Esophagus muscularis mucosa (tissue), 4 donors: ENCODE measurements at regions not wholly inside any gene's neighbourhood (a gene's known extent, or its start where the extent isn't known, plus 50 kb on each side); places are given as distances from the start of the nearest gene placed in this dataset.

ENCODE experiments used
- DNase-seq: peaks from one replicate; pipeline ENCODE4 v3.0.0-alpha.2; 2017; ENCODE audit errors: extremely low spot score
- H3K27ac ChIP-seq, 4 donors: fragments of 200-600 bp; sonication (generic); replicated peaks in 1 of 4; 1 replicate in 3 of 4; 2 replicates in 1 of 4; pipeline ENCODE4 v1.5.1; 2016 to 2019; ENCODE audit warnings: mild to moderate bottlenecking in 1 of 4
- H3K27me3 ChIP-seq, 4 donors: fragments of 200-600 bp; sonication (generic); one replicate each; pipeline versions ENCODE4 v1.5.1 to v1.6.0; 2016 to 2019
- H3K36me3 ChIP-seq, 4 donors: fragments of 200-600 bp; sonication (generic); one replicate each; pipeline ENCODE4 v1.5.1; 2016 to 2019
- H3K4me1 ChIP-seq, 4 donors: fragments of 200-600 bp; sonication (generic); one replicate each; pipeline ENCODE4 v1.5.1; 2016 to 2019
- H3K4me3 ChIP-seq, 4 donors: fragments of 200-600 bp; sonication (generic); 1 replicate in 2 of 4; 2 replicates in 2 of 4; pipeline ENCODE4 v1.5.1; 2016 to 2019; ENCODE audit warnings: mild to moderate bottlenecking in 4 of 4, moderate library complexity in 1 of 4
- H3K9me3 ChIP-seq, 4 donors: fragments of 200-600 bp; sonication (generic); 1 replicate in 3 of 4; 2 replicates in 1 of 4; pipeline ENCODE4 v1.5.1; 2016 to 2019
- EP300 ChIP-seq: sonication (generic); formaldehyde crosslinking; IDR thresholded peaks from one replicate; pipeline ENCODE4 v1.6.1; 2017; ENCODE audit warnings: antibody characterized with exemption
- POLR2A ChIP-seq: fragments of 450-650 bp; IDR thresholded peaks from one replicate; pipeline ENCODE4 v1.6.1; 2017; ENCODE audit warnings: antibody characterized with exemption, moderate library complexity, mild to moderate bottlenecking, low read depth
- POLR2AphosphoS5 ChIP-seq, 2 donors: sonication (generic); formaldehyde crosslinking; IDR thresholded peaks; one replicate each; pipeline ENCODE4 v1.6.1; 2017; ENCODE audit warnings: antibody characterized with exemption in 2 of 2
- WGBS: methylation state at CpG from one replicate; pipeline ENCODE4 v1.1.5; 2018; 5-methylcytosine and 5-hydroxymethylcytosine counted together
- intact Hi-C: fragments of 100-400 bp; cut with DNase I; formaldehyde crosslinking; loops from one replicate; pipeline ENCODE4 v1.15.1; 2023
- small RNA-seq, 3 donors: library from RNA; depleted of rRNA; stranded (forward); fragments of <200 nt; gene quantifications; one replicate each; pipeline ENCODE3, GENCODE V24; 2016
- TF ChIP-seq, protein P1 (sequence below), 3 experiments: fragments of 200-600 bp in 2 of 3; fragments of 450-650 bp in 1 of 3; sonication (generic) in 2 of 3; IDR thresholded peaks; one replicate each; pipeline ENCODE4 v1.5.1; 2017 to 2019; ENCODE audit warnings: antibody characterized with exemption in 3 of 3, mild to moderate bottlenecking in 2 of 3, moderate library complexity in 1 of 3

DNA sequence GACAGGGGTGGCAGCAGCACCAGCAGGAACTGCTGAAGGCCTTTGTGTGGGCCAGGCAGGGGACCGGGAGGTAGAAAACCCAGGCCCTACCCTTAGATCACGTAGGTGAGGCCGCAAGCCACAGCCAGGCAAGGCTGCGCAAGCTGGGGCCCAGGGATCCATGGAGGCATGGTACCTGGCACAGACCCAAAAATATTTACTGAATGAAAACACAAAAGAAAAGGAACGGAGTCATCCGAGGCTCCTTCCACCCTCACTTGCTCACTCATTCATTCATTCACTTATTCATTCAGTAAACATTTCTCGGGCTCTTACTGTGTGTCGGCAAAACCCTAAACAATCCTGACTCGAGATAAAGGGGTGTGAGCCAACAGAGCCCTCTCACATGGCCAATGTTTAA lies 102.3 kb downstream of the BCOR start:
- Histone ChIP-seq H3K9me3 (no peaks in the 10 kb centered on the region), H3K4me1 (no peaks in the 10 kb centered on the region), H3K27me3 (no peaks in the 10 kb centered on the region), H3K36me3 (no peaks in the 10 kb centered on the region), H3K4me3 (no peak overlapping the region), H3K27ac (no peak overlapping the region)
- 84% methylated on average over 9 of the region's 9 CpGs for WGBS
- TF ChIP-seq EP300: no peak
- TF ChIP-seq POLR2A: no peak
- TF ChIP-seq, protein P1, sequence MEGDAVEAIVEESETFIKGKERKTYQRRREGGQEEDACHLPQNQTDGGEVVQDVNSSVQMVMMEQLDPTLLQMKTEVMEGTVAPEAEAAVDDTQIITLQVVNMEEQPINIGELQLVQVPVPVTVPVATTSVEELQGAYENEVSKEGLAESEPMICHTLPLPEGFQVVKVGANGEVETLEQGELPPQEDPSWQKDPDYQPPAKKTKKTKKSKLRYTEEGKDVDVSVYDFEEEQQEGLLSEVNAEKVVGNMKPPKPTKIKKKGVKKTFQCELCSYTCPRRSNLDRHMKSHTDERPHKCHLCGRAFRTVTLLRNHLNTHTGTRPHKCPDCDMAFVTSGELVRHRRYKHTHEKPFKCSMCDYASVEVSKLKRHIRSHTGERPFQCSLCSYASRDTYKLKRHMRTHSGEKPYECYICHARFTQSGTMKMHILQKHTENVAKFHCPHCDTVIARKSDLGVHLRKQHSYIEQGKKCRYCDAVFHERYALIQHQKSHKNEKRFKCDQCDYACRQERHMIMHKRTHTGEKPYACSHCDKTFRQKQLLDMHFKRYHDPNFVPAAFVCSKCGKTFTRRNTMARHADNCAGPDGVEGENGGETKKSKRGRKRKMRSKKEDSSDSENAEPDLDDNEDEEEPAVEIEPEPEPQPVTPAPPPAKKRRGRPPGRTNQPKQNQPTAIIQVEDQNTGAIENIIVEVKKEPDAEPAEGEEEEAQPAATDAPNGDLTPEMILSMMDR (IDR thresholded peaks at IDR 0.05): no peak
- intact Hi-C loops: no loop called here
- DNase-seq: no peak

DNA sequence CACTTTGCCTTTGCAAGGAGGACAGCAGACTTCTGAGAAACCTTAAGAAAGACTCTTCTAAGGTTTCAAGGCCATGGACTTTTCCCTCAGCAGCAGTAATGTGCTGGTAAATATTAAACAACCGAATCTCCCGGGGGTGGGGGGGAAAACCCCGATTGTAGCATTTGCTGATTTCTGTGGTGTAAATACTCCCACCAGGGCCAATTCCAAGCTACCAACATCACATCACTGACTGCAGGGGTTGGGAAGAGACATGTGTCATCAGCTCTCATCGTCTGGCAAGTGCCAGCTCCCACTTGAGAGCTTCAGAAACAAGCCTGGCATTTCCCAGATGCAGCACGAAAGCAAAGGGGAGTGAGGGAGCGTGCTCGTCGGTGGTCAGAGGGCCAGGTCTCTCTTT lies 101.2 kb downstream of the BCOR start:
- Histone ChIP-seq H3K4me3 (no peak overlapping the region), H3K27me3 (no peaks in the 10 kb centered on the region), H3K4me1 (no peaks in the 10 kb centered on the region), H3K36me3 (no peaks in the 10 kb centered on the region), H3K27ac (no peak overlapping the region), H3K9me3 (no peaks in the 10 kb centered on the region)
- TF ChIP-seq EP300 (no peak), POLR2A (no peak), POLR2AphosphoS5 (IDR thresholded peaks at IDR 0.05) (no peak)
- TF ChIP-seq, protein P1 (IDR thresholded peaks at IDR 0.05): no peak
- intact Hi-C loops: no loop called here
- DNase-seq: no peak
- WGBS: 82% methylated on average over 8 of the region's 8 CpGs

DNA sequence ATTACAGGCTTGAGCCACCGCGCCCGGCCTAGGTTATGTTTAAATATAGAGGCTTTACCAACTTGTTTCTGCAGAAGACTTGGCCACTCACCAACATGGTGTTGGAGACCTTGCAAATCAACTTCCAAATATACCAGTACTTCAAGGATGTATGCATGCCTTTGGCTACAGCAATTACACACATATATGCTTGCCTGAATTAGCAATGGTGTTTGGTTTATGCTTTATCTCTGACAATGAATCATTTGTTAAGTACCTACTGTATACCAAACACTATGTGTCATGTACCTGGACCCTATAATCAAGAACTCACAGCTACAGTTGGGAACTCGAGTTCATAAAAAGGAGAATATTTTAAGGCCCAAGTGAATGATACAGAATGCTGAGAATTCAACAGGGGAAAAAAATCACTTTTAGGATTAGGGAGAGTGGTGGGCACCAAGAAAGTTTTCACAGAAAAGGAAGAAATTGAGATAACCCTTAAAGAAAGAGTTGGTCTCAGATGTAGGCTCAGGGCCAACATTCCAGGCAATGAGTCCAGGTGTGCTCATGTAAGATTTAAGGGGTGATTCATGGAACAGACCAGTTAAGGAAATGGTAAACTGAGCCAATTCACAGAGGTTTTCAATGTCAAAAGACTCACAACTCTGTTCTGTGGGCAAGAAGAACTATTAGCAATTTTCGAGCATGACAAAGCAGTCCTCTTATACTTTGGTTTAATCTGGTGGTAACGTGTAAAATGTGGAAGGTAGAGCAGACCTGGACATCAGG lies 98.9 kb downstream of the BCOR start:
- Histone ChIP-seq H3K4me1 (no peaks in the 10 kb centered on the region), H3K9me3 (no peaks in the 10 kb centered on the region), H3K27me3 (no peaks in the 10 kb centered on the region), H3K4me3 (no peak overlapping the region), H3K27ac (no peak overlapping the region), H3K36me3 (no peaks in the 10 kb centered on the region)
- 89% methylated on average over 6 of the region's 6 CpGs for WGBS
- no peak for DNase-seq
- TF ChIP-seq, protein P1 (IDR thresholded peaks at IDR 0.05): no peak
- intact Hi-C loops: no loop called here

Small RNAs in the stretch of these regions (small RNA-seq; reads per million reads assigned to genes)
- 0 reads per million in 3 donors for gene MIR1587
- gene MIR3937: 0 reads per million in 3 donors
- 0 reads per million in 3 donors for gene RN7SL732P
- gene RNU6-591P: 0 reads per million in 3 donors
